Activated B cell treated with CpG ODN at 0.5 μM for 24 hours (primary cell): ENCODE measurements at regions not wholly inside any gene's neighbourhood (a gene's known extent, or its start where the extent isn't known, plus 50 kb on each side); places are given as distances from the start of the nearest gene placed in this dataset.

Experiments
- ATAC-seq: fragments of 200-7000 bp; cut with Tn5 transposase; one replicate; pipeline ENCODE4 v1.10.0; 2021; ENCODE audit warnings: low read depth, mild to moderate bottlenecking, moderate library complexity
- CTCF ChIA-PET: fragments of 350-600 bp; sonication (Branson Sonifier 250); formaldehyde crosslinking; loops from one replicate; lab custom pipeline; 2021; ENCODE audit warnings: antibody characterized with exemption; lab: Charles Lee
- POLR2A ChIA-PET: fragments of 350-600 bp; sonication (Branson Sonifier 250); formaldehyde crosslinking; loops from one replicate; lab custom pipeline; 2021; ENCODE audit warnings: antibody characterized with exemption; lab: Charles Lee
- DNase-seq: peaks from one replicate; pipeline ENCODE4 v3.0.0; 2022
- H3K27ac Mint-ChIP-seq: one replicate; pipeline ENCODE4 v1.8.0; 2020; ENCODE audit warnings: mixed read lengths
- H3K27me3 Mint-ChIP-seq: one replicate; pipeline ENCODE4 v1.8.0; 2021; ENCODE audit warnings: mixed read lengths
- H3K36me3 Mint-ChIP-seq: one replicate; pipeline ENCODE4 v1.8.0; 2021; ENCODE audit warnings: low read depth, mixed read lengths
- H3K4me1 Mint-ChIP-seq: one replicate; pipeline ENCODE4 v1.8.0; 2021; ENCODE audit warnings: mixed read lengths
- H3K4me3 Mint-ChIP-seq: one replicate; pipeline ENCODE4 v1.8.0; 2020; ENCODE audit warnings: mild to moderate bottlenecking, mixed read lengths
- H3K9me3 Mint-ChIP-seq: one replicate; pipeline ENCODE4 v1.8.0; 2020; ENCODE audit warnings: mixed read lengths
- intact Hi-C: fragments of 100-400 bp; cut with micrococcal nuclease; formaldehyde crosslinking; loops from one replicate; pipeline ENCODE4 v1.15.1; 2024
- TF ChIP-seq, protein P1 (sequence below): fragments of 200-600 bp; IDR thresholded peaks from one replicate; pipeline ENCODE4 v1.8.0; 2022; ENCODE audit warnings: antibody characterized with exemption, mild to moderate bottlenecking

DNA sequence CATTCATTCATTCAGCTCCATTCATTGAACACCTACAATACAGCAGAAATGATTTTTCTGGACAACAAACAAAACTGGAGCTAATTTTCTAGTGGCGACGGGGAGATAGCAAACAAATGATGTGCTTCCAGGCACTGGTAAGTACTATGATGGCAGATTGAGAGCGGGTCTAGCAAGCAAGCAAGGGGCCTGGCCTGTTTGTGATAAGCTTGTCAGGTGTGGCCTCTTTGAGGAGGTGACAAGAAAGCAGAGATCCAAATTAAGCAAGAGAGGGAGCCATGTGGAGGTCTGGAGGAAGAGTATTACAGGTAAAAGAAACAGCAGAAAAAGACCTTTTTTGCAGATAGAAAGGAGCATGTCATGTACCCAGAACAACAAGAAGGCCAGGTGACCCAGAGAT is 216.1 kb upstream of the CPHXL start:
- H3K4me1 Mint-ChIP-seq = no peaks in the 10 kb centered on the region
- DNase-seq = no peak
- H3K27me3 Mint-ChIP-seq = no peaks in the 10 kb centered on the region
- H3K36me3 Mint-ChIP-seq = no peaks in the 10 kb centered on the region
- TF ChIP-seq, protein P1, sequence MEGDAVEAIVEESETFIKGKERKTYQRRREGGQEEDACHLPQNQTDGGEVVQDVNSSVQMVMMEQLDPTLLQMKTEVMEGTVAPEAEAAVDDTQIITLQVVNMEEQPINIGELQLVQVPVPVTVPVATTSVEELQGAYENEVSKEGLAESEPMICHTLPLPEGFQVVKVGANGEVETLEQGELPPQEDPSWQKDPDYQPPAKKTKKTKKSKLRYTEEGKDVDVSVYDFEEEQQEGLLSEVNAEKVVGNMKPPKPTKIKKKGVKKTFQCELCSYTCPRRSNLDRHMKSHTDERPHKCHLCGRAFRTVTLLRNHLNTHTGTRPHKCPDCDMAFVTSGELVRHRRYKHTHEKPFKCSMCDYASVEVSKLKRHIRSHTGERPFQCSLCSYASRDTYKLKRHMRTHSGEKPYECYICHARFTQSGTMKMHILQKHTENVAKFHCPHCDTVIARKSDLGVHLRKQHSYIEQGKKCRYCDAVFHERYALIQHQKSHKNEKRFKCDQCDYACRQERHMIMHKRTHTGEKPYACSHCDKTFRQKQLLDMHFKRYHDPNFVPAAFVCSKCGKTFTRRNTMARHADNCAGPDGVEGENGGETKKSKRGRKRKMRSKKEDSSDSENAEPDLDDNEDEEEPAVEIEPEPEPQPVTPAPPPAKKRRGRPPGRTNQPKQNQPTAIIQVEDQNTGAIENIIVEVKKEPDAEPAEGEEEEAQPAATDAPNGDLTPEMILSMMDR = no peak
- ChIA-PET POLR2A (no interaction called here), CTCF (no interaction called here)
- no peak overlapping the region for H3K27ac Mint-ChIP-seq
- no peak overlapping the region for H3K4me3 Mint-ChIP-seq
- no peaks in the 10 kb centered on the region for H3K9me3 Mint-ChIP-seq
- intact Hi-C loops = no loop called here
- ATAC-seq = no peak

GRCh38 chr16:75942936-75943335 is 216.6 kb upstream of the CPHXL start:
- no peak overlapping the region for H3K4me3 Mint-ChIP-seq
- no peaks in the 10 kb centered on the region for H3K27me3 Mint-ChIP-seq
- ATAC-seq (no peak), DNase-seq (no peak)
- ChIA-PET POLR2A (no interaction called here), CTCF (no interaction called here)
- H3K27ac Mint-ChIP-seq = no peak overlapping the region
- H3K36me3 Mint-ChIP-seq = no peaks in the 10 kb centered on the region
- TF ChIP-seq, protein P1 = no peak
- H3K9me3 Mint-ChIP-seq = no peaks in the 10 kb centered on the region
- H3K4me1 Mint-ChIP-seq = no peaks in the 10 kb centered on the region
- intact Hi-C loops = no loop called here

DNA sequence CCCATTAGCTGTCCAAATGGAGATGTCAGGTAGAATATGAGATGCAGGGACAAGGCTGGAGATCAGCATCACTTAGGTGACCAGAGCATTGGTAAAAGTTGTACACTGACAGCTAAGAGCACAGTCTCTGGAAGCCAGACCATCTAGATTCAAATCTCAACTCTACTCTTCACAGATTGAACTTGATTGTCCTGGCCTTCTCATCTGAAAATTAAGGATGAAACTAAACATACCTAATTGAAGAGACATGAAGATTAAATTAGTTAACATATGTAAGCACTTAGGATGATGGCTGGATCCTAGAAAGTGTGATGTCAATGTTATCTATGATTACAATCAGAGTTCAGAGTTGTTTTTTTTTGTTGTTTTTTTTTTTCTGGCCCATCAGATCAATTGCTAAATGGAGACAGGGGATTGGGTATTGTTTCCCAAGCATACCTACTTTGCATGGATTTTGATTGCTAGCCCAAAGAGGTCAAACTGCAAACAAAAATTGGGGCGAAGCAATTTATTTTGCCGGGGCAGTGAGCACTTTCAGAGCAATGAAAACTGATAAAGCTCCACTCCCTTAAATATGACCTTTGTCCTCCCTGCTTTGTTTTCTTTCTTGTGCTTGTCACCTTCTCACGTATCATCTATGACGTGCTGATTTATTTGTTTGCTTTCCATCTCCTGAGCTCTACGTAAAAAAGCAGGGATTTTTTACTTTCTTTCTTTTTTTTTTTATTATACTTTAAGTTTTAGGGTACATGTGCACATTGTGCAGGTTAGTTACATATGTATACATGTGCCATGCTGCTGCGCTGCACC is 217.6 kb upstream of the CPHXL start:
- Mint-ChIP-seq H3K9me3 (no peaks in the 10 kb centered on the region), H3K4me3 (no peak overlapping the region), H3K27ac (no peak overlapping the region), H3K4me1 (no peaks in the 10 kb centered on the region), H3K36me3 (no peaks in the 10 kb centered on the region), H3K27me3 (no peaks in the 10 kb centered on the region)
- no peak for ATAC-seq
- ChIA-PET POLR2A (no interaction called here), CTCF (no interaction called here)
- intact Hi-C loops = no loop called here
- TF ChIP-seq, protein P1 = no peak
- DNase-seq = no peak

DNA sequence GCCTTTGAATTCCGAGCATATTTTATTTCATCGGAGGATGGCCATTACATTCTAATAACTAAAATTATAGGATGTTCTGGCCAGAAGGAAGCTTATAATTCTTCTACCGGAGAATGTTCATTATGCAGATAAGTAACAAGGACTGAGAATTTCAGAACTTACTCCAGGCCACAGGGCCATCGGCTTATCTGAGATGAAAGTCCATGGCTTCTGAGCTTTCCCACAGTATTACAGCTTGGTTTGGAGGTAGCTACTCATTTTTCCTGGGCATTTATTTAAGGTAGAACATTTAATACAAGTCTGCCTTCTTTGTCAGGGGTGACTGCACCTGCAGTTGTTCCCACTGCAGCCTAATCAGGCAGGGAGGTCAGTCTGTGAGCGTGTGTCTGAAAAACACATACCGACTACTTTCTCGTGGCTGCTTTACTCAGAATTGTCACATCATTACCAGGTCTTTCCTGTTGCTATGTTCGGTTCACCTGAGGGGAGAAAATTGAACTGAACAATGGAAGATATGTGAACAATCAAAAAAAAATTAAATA is 219.7 kb upstream of the CPHXL start:
- no peak overlapping the region for H3K4me3 Mint-ChIP-seq
- DNase-seq (no peak), ATAC-seq (no peak)
- ChIA-PET CTCF (no interaction called here), POLR2A (no interaction called here)
- no peaks in the 10 kb centered on the region for H3K4me1 Mint-ChIP-seq
- H3K36me3 Mint-ChIP-seq = no peaks in the 10 kb centered on the region
- TF ChIP-seq, protein P1 = no peak
- intact Hi-C loops = no loop called here
- no peak overlapping the region for H3K27ac Mint-ChIP-seq
- no peaks in the 10 kb centered on the region for H3K9me3 Mint-ChIP-seq
- H3K27me3 Mint-ChIP-seq = no peaks in the 10 kb centered on the region

GRCh38 chr16:75947626-75948239 is 221.4 kb upstream of the CPHXL start:
- Mint-ChIP-seq H3K27ac (no peak overlapping the region), H3K36me3 (no peaks in the 10 kb centered on the region), H3K9me3 (no peaks in the 10 kb centered on the region), H3K27me3 (no peaks in the 10 kb centered on the region), H3K4me1 (no peaks in the 10 kb centered on the region), H3K4me3 (no peak overlapping the region)
- TF ChIP-seq, protein P1 = no peak
- ATAC-seq (no peak), DNase-seq (no peak)
- intact Hi-C loops = no loop called here
- ChIA-PET POLR2A (no interaction called here), CTCF (no interaction called here)
